ENCODE measurements at regions not wholly inside any gene's neighbourhood (a gene's known extent, or its start where the extent isn't known, plus 50 kb on each side); places are given as distances from the start of the nearest gene placed in this dataset.
"Not testable (repeated sequence)": the region's sequence is repeated elsewhere in the genome, so short reads cannot be mapped to it uniquely, and the experiment has no call there.

GRCh38 chr1:239963856-239964255, 127.8 kb upstream of the FMN2 start:
- ATAC-seq (replicated peaks in 6 of 8): no peak
- H3K4me1 ChIP-seq (replicated peaks in 1 of 2): no peaks in the 10 kb centered on the region
- H3K27ac ChIP-seq: no peak overlapping the region
- in situ Hi-C loops (cut with MboI; ENCODE audit: low pct_unique_long_range_greater_than_20kb in 2 of 9, low sequenced_read_pairs in 9 of 9, unreplicated experiment in 9 of 9): no loop called here
- no peak overlapping the region for H3K4me3 ChIP-seq
- 11 to 87% (median 76%) methylated on average over 1 to 6 of the region's 6 CpGs; no CpG with 5 or more reads in 3 of the 10 experiments for WGBS, 10 experiments

- WGBS, 10 experiments: 11 to 43% (median 25%) methylated on average over 1 to 5 of the region's 5 CpGs
- in situ Hi-C loops (cut with MboI; ENCODE audit: low pct_unique_long_range_greater_than_20kb in 2 of 9, low sequenced_read_pairs in 9 of 9, unreplicated experiment in 9 of 9): no loop called here
These were observed 115.3 kb upstream of the FMN2 start for GRCh38 chr1:239976130-239976968.

GRCh38 chr1:239977416-239977815, 114.3 kb upstream of the FMN2 start:
- no peak overlapping the region for H3K27ac ChIP-seq
- whole genome bisulfite sequencing, 10 experiments: 17 to 90% (median 61%) methylated on average over 2 to 6 of the region's 6 CpGs
- no peak for ATAC-seq (replicated peaks in 6 of 8)
- in situ Hi-C loops (cut with MboI; ENCODE audit: low pct_unique_long_range_greater_than_20kb in 2 of 9, low sequenced_read_pairs in 9 of 9, unreplicated experiment in 9 of 9): no loop called here
- H3K4me1 ChIP-seq (replicated peaks in 1 of 2): no peaks in the 10 kb centered on the region
- no peak overlapping the region for H3K4me3 ChIP-seq

More at GRCh38 chr1:239976130-239976968, 115.3 kb upstream of the FMN2 start:
- Histone ChIP-seq H3K27ac (no peak overlapping the region), H3K4me3 (no peak overlapping the region), H3K4me1 (replicated peaks in 1 of 2) (no peaks in the 10 kb centered on the region)
- peak in 4 of 8 experiments; percentile 40 to 69 (median 60) for ATAC-seq (replicated peaks in 6 of 8)

GRCh38 chr1:239979456-239979855, 112.2 kb upstream of the FMN2 start:
- H3K4me1 ChIP-seq (replicated peaks in 1 of 2): no peaks in the 10 kb centered on the region
- ATAC-seq (replicated peaks in 6 of 8): no peak
- no peak overlapping the region for H3K27ac ChIP-seq
- in situ Hi-C loops (cut with MboI; ENCODE audit: low pct_unique_long_range_greater_than_20kb in 2 of 9, low sequenced_read_pairs in 9 of 9, unreplicated experiment in 9 of 9): no loop called here
- WGBS, 10 experiments: 33 to 77% (median 52%) methylated on average over 1 to 4 of the region's 4 CpGs; no CpG with 5 or more reads in 4 of the 10 experiments
- H3K4me3 ChIP-seq: no peak overlapping the region

- 0 to 100% (median 67%) methylated on average over 1 to 2 of the region's 2 CpGs; no CpG with 5 or more reads in 2 of the 10 experiments for WGBS, 10 experiments
- ATAC-seq (replicated peaks in 6 of 8): no peak
These were observed 108.9 kb upstream of the FMN2 start for GRCh38 chr1:239982762-239983161.

GRCh38 chr1:239985044-239985443, 106.6 kb upstream of the FMN2 start:
- Histone ChIP-seq H3K27ac (no peak overlapping the region), H3K4me1 (replicated peaks in 1 of 2) (no peaks in the 10 kb centered on the region), H3K4me3 (no peak overlapping the region)
- no peak for ATAC-seq (replicated peaks in 6 of 8)
- 80 to 100% (median 95%) methylated on average over 1 to 4 of the region's 4 CpGs; no CpG with 5 or more reads in 2 of the 10 experiments for WGBS, 10 experiments
- in situ Hi-C loops (cut with MboI; ENCODE audit: low pct_unique_long_range_greater_than_20kb in 2 of 9, low sequenced_read_pairs in 9 of 9, unreplicated experiment in 9 of 9): no loop called here

More at GRCh38 chr1:239982762-239983161, 108.9 kb upstream of the FMN2 start:
- H3K27ac ChIP-seq: no peak overlapping the region
- in situ Hi-C loops (cut with MboI; ENCODE audit: low pct_unique_long_range_greater_than_20kb in 2 of 9, low sequenced_read_pairs in 9 of 9, unreplicated experiment in 9 of 9): no loop called here
- H3K4me3 ChIP-seq: no peak overlapping the region
- H3K4me1 ChIP-seq (replicated peaks in 1 of 2): no peaks in the 10 kb centered on the region

- Histone ChIP-seq H3K4me3 (no peak overlapping the region), H3K27ac (no peak overlapping the region), H3K4me1 (replicated peaks in 1 of 2) (no peaks in the 10 kb centered on the region)
- no peak for ATAC-seq (replicated peaks in 6 of 8)
- in situ Hi-C loops (cut with MboI; ENCODE audit: low pct_unique_long_range_greater_than_20kb in 2 of 9, low sequenced_read_pairs in 9 of 9, unreplicated experiment in 9 of 9): no loop called here
- 0 to 25% (median 6%) methylated on average over 1 to 2 of the region's 2 CpGs; no CpG with 5 or more reads in 1 of the 10 experiments for WGBS, 10 experiments
These were observed 104.5 kb upstream of the FMN2 start for GRCh38 chr1:239987103-239987745.

- ATAC-seq (replicated peaks in 6 of 8): no peak
- Histone ChIP-seq H3K4me3 (no peak overlapping the region), H3K27ac (no peak overlapping the region), H3K4me1 (replicated peaks in 1 of 2) (no peaks in the 10 kb centered on the region)
- in situ Hi-C loops (cut with MboI; ENCODE audit: low pct_unique_long_range_greater_than_20kb in 2 of 9, low sequenced_read_pairs in 9 of 9, unreplicated experiment in 9 of 9): no loop called here
- WGBS, 10 experiments: 20 to 100% (median 80%) methylated on average over 1 to 2 of the region's 2 CpGs; no CpG with 5 or more reads in 3 of the 10 experiments
These were observed 101.7 kb upstream of the FMN2 start for GRCh38 chr1:239989990-239990389.

GRCh38 chr1:239992566-239992965, 99.1 kb upstream of the FMN2 start:
- H3K4me1 ChIP-seq (replicated peaks in 1 of 2); ATAC-seq (replicated peaks in 6 of 8); H3K27ac ChIP-seq; in situ Hi-C loops (cut with MboI; ENCODE audit: low pct_unique_long_range_greater_than_20kb in 2 of 9, low sequenced_read_pairs in 9 of 9, unreplicated experiment in 9 of 9); H3K4me3 ChIP-seq: not testable (repeated sequence)
- 0 to 92% (median 85%) methylated on average over 1 to 7 of the region's 8 CpGs; no CpG with 5 or more reads in 6 of the 10 experiments for WGBS, 10 experiments

GRCh38 chr1:239993366-239993765, 98.3 kb upstream of the FMN2 start:
- no peak overlapping the region for H3K4me3 ChIP-seq
- no peak for ATAC-seq (replicated peaks in 6 of 8)
- 31 to 100% (median 68%) methylated on average over 1 to 4 of the region's 4 CpGs; no CpG with 5 or more reads in 1 of the 10 experiments for WGBS, 10 experiments
- no peak overlapping the region for H3K27ac ChIP-seq
- H3K4me1 ChIP-seq (replicated peaks in 1 of 2): no peaks in the 10 kb centered on the region
- in situ Hi-C loops (cut with MboI; ENCODE audit: low pct_unique_long_range_greater_than_20kb in 2 of 9, low sequenced_read_pairs in 9 of 9, unreplicated experiment in 9 of 9): no loop called here

- Histone ChIP-seq H3K4me1 (replicated peaks in 1 of 2) (no peaks in the 10 kb centered on the region), H3K27ac (no peak overlapping the region), H3K4me3 (no peak overlapping the region)
- 31 to 100% (median 82%) methylated on average over 1 to 3 of the region's 3 CpGs for WGBS, 10 experiments
- ATAC-seq (replicated peaks in 6 of 8): no peak
- in situ Hi-C loops (cut with MboI; ENCODE audit: low pct_unique_long_range_greater_than_20kb in 2 of 9, low sequenced_read_pairs in 9 of 9, unreplicated experiment in 9 of 9): no loop called here
These were observed 96.4 kb upstream of the FMN2 start for GRCh38 chr1:239995281-239995680.

- no peak for ATAC-seq (replicated peaks in 6 of 8)
- H3K4me3 ChIP-seq: peak overlapping the region in 1 of 5 donors; percentile 23
- WGBS, 10 experiments: 30 to 92% (median 43%) methylated on average over 2 to 6 of the region's 6 CpGs; no CpG with 5 or more reads in 3 of the 10 experiments
These were observed 94.5 kb upstream of the FMN2 start for GRCh38 chr1:239997160-239997514.

GRCh38 chr1:239997515-239998311, 94.0 kb upstream of the FMN2 start:
- ATAC-seq (replicated peaks in 6 of 8): peak in 6 of 8 experiments; percentile 50 to 86 (median 74)
- 0 to 35% (median 7%) methylated on average over 4 to 11 of the region's 104 CpGs; no CpG with 5 or more reads in 4 of the 10 experiments for WGBS, 10 experiments
- H3K4me1 ChIP-seq (replicated peaks in 1 of 2): no peaks in the 10 kb centered on the region
- in situ Hi-C loops (cut with MboI; ENCODE audit: low pct_unique_long_range_greater_than_20kb in 2 of 9, low sequenced_read_pairs in 9 of 9, unreplicated experiment in 9 of 9): no loop called here
- H3K4me3 ChIP-seq: peak overlapping the region; percentile 22 to 38 (median 25)
- H3K27ac ChIP-seq: no peak overlapping the region

More at GRCh38 chr1:239997160-239997514, 94.5 kb upstream of the FMN2 start:
- Histone ChIP-seq H3K27ac (no peak overlapping the region), H3K4me1 (replicated peaks in 1 of 2) (no peaks in the 10 kb centered on the region)
- in situ Hi-C loops (cut with MboI; ENCODE audit: low pct_unique_long_range_greater_than_20kb in 2 of 9, low sequenced_read_pairs in 9 of 9, unreplicated experiment in 9 of 9): no loop called here

All from motor neuron (in vitro differentiated cells).